B cell (primary cell): ENCODE measurements at regions not wholly inside any gene's neighbourhood (a gene's known extent, or its start where the extent isn't known, plus 50 kb on each side); places are given as distances from the start of the nearest gene placed in this dataset.

Experiments
- ATAC-seq: fragments of 200-7000 bp; cut with Tn5 transposase; one replicate; pipeline ENCODE4 v1.10.0; 2021; ENCODE audit warnings: low read depth, mild to moderate bottlenecking, moderate number of reproducible peaks, moderate library complexity
- CTCF ChIA-PET: fragments of 350-600 bp; sonication (Branson Sonifier 250); formaldehyde crosslinking; loops from one replicate; lab custom pipeline; 2021; ENCODE audit warnings: antibody characterized with exemption, inconsistent platforms; lab: Charles Lee
- POLR2A ChIA-PET: fragments of 350-600 bp; sonication (Branson Sonifier 250); formaldehyde crosslinking; loops from one replicate; lab custom pipeline; 2021; ENCODE audit warnings: antibody characterized with exemption; lab: Charles Lee
- DNase-seq: peaks from one replicate; pipeline ENCODE4 v3.0.0; 2013
- H2AFZ ChIP-seq: 2 replicates; pipeline ENCODE4 v1.6.1; 2012; ENCODE audit warnings: mild to moderate bottlenecking, low read depth, low read length; ENCODE audit not compliant: insufficient read depth, poor library complexity, severe bottlenecking
- H3K27ac ChIP-seq, 2 donors: 1 replicate in 1 of 2; 2 replicates in 1 of 2; pipeline ENCODE4 v1.5.1; 2012 to 2013; ENCODE audit warnings: low read length in 2 of 2, mild to moderate bottlenecking in 2 of 2, moderate library complexity in 1 of 2
- H3K27me3 ChIP-seq, 4 experiments: fragments of 200-600 bp in 1 of 4; sonication (generic) in 1 of 4; replicated peaks in 1 of 4; 1 replicate in 2 of 4; 2 replicates in 2 of 4; pipeline versions ENCODE4 v1.6.1 to v1.7.0; 2013 to 2016; ENCODE audit warnings: low read length in 3 of 4, mild to moderate bottlenecking in 2 of 4, mixed read lengths in 1 of 4, moderate library complexity in 1 of 4; ENCODE audit not compliant: insufficient read depth in 4 of 4, control insufficient read depth in 3 of 4; ENCODE audit errors: control extremely low read depth in 1 of 4
- H3K36me3 ChIP-seq, 2 experiments: replicated peaks in 1 of 2; 1 replicate in 1 of 2; 2 replicates in 1 of 2; pipeline versions ENCODE4 v1.6.1 to v1.7.1; 2013; ENCODE audit warnings: low read length in 1 of 2; ENCODE audit not compliant: insufficient read depth in 2 of 2, control insufficient read depth in 1 of 2; ENCODE audit errors: control extremely low read depth in 1 of 2, extremely low read depth in 1 of 2
- H3K4me1 ChIP-seq, 2 donors: fragments of 200-600 bp in 1 of 2; sonication (generic) in 1 of 2; 1 replicate in 1 of 2; 2 replicates in 1 of 2; pipeline versions ENCODE4 v1.5.1 to v1.6.1; 2013 to 2017; ENCODE audit warnings: low read length in 2 of 2; ENCODE audit not compliant: control insufficient read depth in 2 of 2, insufficient read depth in 2 of 2
- H3K4me2 ChIP-seq: replicated peaks from 2 replicates; pipeline ENCODE3; 2012; ENCODE audit warnings: mild to moderate bottlenecking, low read depth, low read length; ENCODE audit not compliant: poor library complexity, severe bottlenecking
- H3K4me3 ChIP-seq, 5 experiments: fragments of 200-600 bp in 1 of 5; sonication (generic) in 1 of 5; 1 replicate in 3 of 5; 2 replicates in 2 of 5; pipeline versions ENCODE4 v1.5.1 to v1.7.0; 2011 to 2016; ENCODE audit warnings: low read length in 4 of 5, mild to moderate bottlenecking in 4 of 5, low read depth in 2 of 5, control low read depth in 1 of 5, moderate library complexity in 1 of 5; ENCODE audit not compliant: insufficient read depth in 1 of 5; ENCODE audit errors: control extremely low read depth in 1 of 5, extremely low read depth in 1 of 5
- H3K79me2 ChIP-seq: fragments of 200-600 bp; sonication (generic); one replicate; pipeline ENCODE4 v1.6.0; 2016; ENCODE audit warnings: low read length; ENCODE audit not compliant: control insufficient read depth, insufficient read depth
- H3K9ac ChIP-seq: fragments of 200-600 bp; sonication (generic); 2 replicates; pipeline ENCODE4 v1.6.1; 2017; ENCODE audit warnings: mild to moderate bottlenecking, low read length, moderate library complexity
- H3K9me3 ChIP-seq, 3 donors: one replicate each; pipeline versions ENCODE4 v1.6.1 to v1.7.1; 2013; ENCODE audit warnings: low read length in 2 of 3; ENCODE audit not compliant: control insufficient read depth in 2 of 3, insufficient read depth in 1 of 3; ENCODE audit errors: control extremely low read depth in 1 of 3
- H4K20me1 ChIP-seq: 2 replicates; pipeline ENCODE4 v1.6.0; 2012; ENCODE audit warnings: mild to moderate bottlenecking, low read length; ENCODE audit not compliant: insufficient read depth, control insufficient read depth, poor library complexity, severe bottlenecking
- H3K27ac Mint-ChIP-seq: one replicate; pipeline ENCODE4 v1.8.0; 2021; ENCODE audit warnings: mixed read lengths
- H3K27me3 Mint-ChIP-seq: one replicate; pipeline ENCODE4 v1.8.0; 2021; ENCODE audit warnings: mixed read lengths
- H3K4me1 Mint-ChIP-seq: one replicate; pipeline ENCODE4 v1.8.0; 2021; ENCODE audit warnings: mixed read lengths
- H3K4me3 Mint-ChIP-seq: one replicate; pipeline ENCODE4 v1.8.0; 2021; ENCODE audit warnings: mixed read lengths
- H3K9me3 Mint-ChIP-seq: one replicate; pipeline ENCODE4 v1.8.0; 2022; ENCODE audit warnings: mixed read lengths; ENCODE audit not compliant: insufficient read depth
- CTCF ChIP-seq: fragments of 200-600 bp; IDR thresholded peaks from one replicate; pipeline ENCODE4 v1.8.0; 2022; ENCODE audit warnings: antibody characterized with exemption, mild to moderate bottlenecking
- EZH2 ChIP-seq: IDR thresholded peaks from 2 replicates; pipeline ENCODE4 v1.6.1; 2012; ENCODE audit warnings: borderline replicate concordance, low read depth, mild to moderate bottlenecking, moderate library complexity, low read length; ENCODE audit not compliant: insufficient read depth, poor library complexity, severe bottlenecking
- WGBS: methylation state at CpG from one replicate; pipeline ENCODE4 v1.1.5; 2013; ENCODE audit warnings: missing lambda C conversion rate; ENCODE audit not compliant: insufficient coverage; 5-methylcytosine and 5-hydroxymethylcytosine counted together
- intact Hi-C: fragments of 100-400 bp; cut with micrococcal nuclease; formaldehyde crosslinking; loops from one replicate; pipeline ENCODE4 v1.10.0; 2022

GRCh38 chr1:38623529-38623928, 236.0 kb downstream of the RRAGC start:
- Mint-ChIP-seq H3K27ac (no peak overlapping the region), H3K9me3 (no peaks in the 10 kb centered on the region), H3K4me1 (no peaks in the 10 kb centered on the region), H3K4me3 (no peak overlapping the region), H3K27me3 (peaks cover 7% of the 10 kb centered on the region)
- no peak overlapping the region for H3K27ac ChIP-seq
- no peaks in the 10 kb centered on the region for H3K36me3 ChIP-seq
- no peaks in the 10 kb centered on the region for H3K79me2 ChIP-seq
- H3K4me2 ChIP-seq = no peak overlapping the region
- intact Hi-C loops = no loop called here
- WGBS = 95% methylated on average over 7 of the region's 7 CpGs
- peaks cover 0 to 2% (median 0%) of the 10 kb centered on the region in 4 experiments for H3K27me3 ChIP-seq
- no peak for ATAC-seq
- no peak overlapping the region for H3K9ac ChIP-seq
- H2AFZ ChIP-seq = no peak overlapping the region
- H4K20me1 ChIP-seq = no peaks in the 10 kb centered on the region
- CTCF ChIA-PET = interaction anchor here (1.6 kb wide), 1 partner anchor 212 kb away, joined by 3 read pairs; no protein-coding TSS in a partner anchor
- H3K4me3 ChIP-seq = no peak overlapping the region
- POLR2A ChIA-PET = no interaction called here
- DNase-seq = no peak
- no peaks in the 10 kb centered on the region for H3K4me1 ChIP-seq
- TF ChIP-seq CTCF (no peak), EZH2 (no peak)
- no peaks in the 10 kb centered on the region for H3K9me3 ChIP-seq

DNA sequence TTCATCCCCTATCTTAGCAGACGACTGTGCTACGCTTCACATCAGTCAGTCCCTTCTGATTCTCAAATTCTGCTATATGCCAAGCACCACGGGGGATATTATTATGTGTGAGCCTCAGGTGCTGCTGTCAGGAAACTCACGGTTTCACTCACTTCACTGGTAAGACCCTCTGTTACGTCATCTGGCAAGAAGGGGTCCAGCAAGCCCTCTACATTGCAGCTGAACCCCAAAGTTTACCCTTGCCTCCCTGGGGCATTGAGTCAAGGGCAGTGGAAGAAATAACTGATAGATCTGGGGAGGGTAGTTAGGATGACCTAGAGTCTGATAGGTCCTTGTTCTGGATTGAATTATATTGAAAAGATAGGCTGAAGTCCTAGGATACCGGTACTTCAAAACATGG, 237.4 kb downstream of the RRAGC start:
- Histone ChIP-seq H3K27ac (no peak overlapping the region), H3K36me3 (no peaks in the 10 kb centered on the region), H2AFZ (no peak overlapping the region), H3K9me3 (no peaks in the 10 kb centered on the region), H3K4me1 (no peaks in the 10 kb centered on the region), H3K79me2 (no peaks in the 10 kb centered on the region), H3K9ac (no peak overlapping the region), H3K27me3 (peaks cover 0 to 2% (median 0%) of the 10 kb centered on the region in 4 experiments), H4K20me1 (no peaks in the 10 kb centered on the region), H3K4me3 (no peak overlapping the region), H3K4me2 (no peak overlapping the region)
- no peak for ATAC-seq
- TF ChIP-seq CTCF (no peak), EZH2 (no peak)
- no peak overlapping the region for H3K4me3 Mint-ChIP-seq
- intact Hi-C loops = no loop called here
- DNase-seq = no peak
- H3K27ac Mint-ChIP-seq = no peak overlapping the region
- no peaks in the 10 kb centered on the region for H3K9me3 Mint-ChIP-seq
- no peaks in the 10 kb centered on the region for H3K4me1 Mint-ChIP-seq
- peaks cover 12% of the 10 kb centered on the region for H3K27me3 Mint-ChIP-seq
- POLR2A ChIA-PET = no interaction called here
- CTCF ChIA-PET = no interaction called here
- WGBS = 86% methylated on average over 3 of the region's 6 CpGs
